Loucy (cell line): ENCODE measurements at regions not wholly inside any gene's neighbourhood (a gene's known extent, or its start where the extent isn't known, plus 50 kb on each side); places are given as distances from the start of the nearest gene placed in this dataset.

Experiments used
- H2AFZ ChIP-seq: fragments of 200-600 bp; sonication (generic); 2 replicates; pipeline ENCODE4 v1.6.0; 2016; ENCODE audit warnings: antibody characterized with exemption, mild to moderate bottlenecking, low read length, moderate library complexity
- H3F3A ChIP-seq: fragments of 200-600 bp; 2 replicates; pipeline ENCODE4 v1.6.0; 2016; ENCODE audit warnings: antibody characterized with exemption, low read depth, mild to moderate bottlenecking
- H3K27me3 ChIP-seq: fragments of 200-600 bp; sonication (generic); 2 replicates; pipeline ENCODE4 v1.6.1; 2014; ENCODE audit warnings: low read length, mild to moderate bottlenecking; ENCODE audit not compliant: insufficient read depth, poor library complexity, severe bottlenecking
- H3K36me3 ChIP-seq: fragments of 200-600 bp; sonication (generic); 2 replicates; pipeline ENCODE4 v1.6.1; 2016; ENCODE audit warnings: low read length; ENCODE audit not compliant: insufficient read depth
- H3K4me1 ChIP-seq: fragments of 200-600 bp; sonication (generic); 2 replicates; pipeline ENCODE4 v1.5.1; 2014; ENCODE audit warnings: low read length, mild to moderate bottlenecking; ENCODE audit not compliant: insufficient read depth, poor library complexity, severe bottlenecking
- H3K4me2 ChIP-seq: fragments of 200-600 bp; sonication (generic); 2 replicates; pipeline ENCODE4 v1.6.0; 2014; ENCODE audit warnings: antibody characterized with exemption, low read length, low read depth, mild to moderate bottlenecking; ENCODE audit not compliant: poor library complexity, severe bottlenecking
- H3K4me3 ChIP-seq: fragments of 200-600 bp; sonication (generic); 2 replicates; pipeline ENCODE4 v1.5.1; 2014; ENCODE audit warnings: low read length, mild to moderate bottlenecking, mixed read lengths; ENCODE audit not compliant: poor library complexity, severe bottlenecking
- H3K79me2 ChIP-seq: fragments of 200-600 bp; sonication (generic); 2 replicates; pipeline ENCODE4 v1.6.1; 2014; ENCODE audit warnings: low read length; ENCODE audit not compliant: insufficient read depth
- H3K9ac ChIP-seq: fragments of 200-600 bp; sonication (generic); 2 replicates; pipeline ENCODE4 v1.6.0; 2014; ENCODE audit warnings: mild to moderate bottlenecking, low read depth, low read length, moderate library complexity; ENCODE audit not compliant: poor library complexity, severe bottlenecking
- H3K9me2 ChIP-seq: fragments of 200-600 bp; sonication (generic); replicated peaks from 2 replicates; pipeline ENCODE4 v1.6.1; 2016; ENCODE audit warnings: low read depth, low read length, mixed read lengths
- H3K9me3 ChIP-seq: fragments of 200-600 bp; sonication (generic); 2 replicates; pipeline ENCODE4 v1.6.1; 2014; ENCODE audit warnings: mild to moderate bottlenecking, antibody characterized with exemption, low read length, low read depth; ENCODE audit not compliant: insufficient read depth
- H4K20me1 ChIP-seq: fragments of 200-600 bp; sonication (generic); 2 replicates; pipeline ENCODE4 v1.6.0; 2014; ENCODE audit warnings: antibody characterized with exemption, low read length, mild to moderate bottlenecking; ENCODE audit not compliant: insufficient read depth, poor library complexity, severe bottlenecking
- EZH2phosphoT487 ChIP-seq: fragments of 200-600 bp; IDR thresholded peaks from 2 replicates; pipeline ENCODE4 v1.6.1; 2018; ENCODE audit warnings: antibody characterized with exemption, mild to moderate bottlenecking, moderate library complexity, borderline replicate concordance
- TF ChIP-seq, protein P1 (sequence below): fragments of 200-600 bp; sonication (generic); conservative IDR thresholded peaks from 2 replicates; pipeline ENCODE4 v1.5.1; 2014; ENCODE audit warnings: mild to moderate bottlenecking, antibody characterized with exemption, low read length

DNA sequence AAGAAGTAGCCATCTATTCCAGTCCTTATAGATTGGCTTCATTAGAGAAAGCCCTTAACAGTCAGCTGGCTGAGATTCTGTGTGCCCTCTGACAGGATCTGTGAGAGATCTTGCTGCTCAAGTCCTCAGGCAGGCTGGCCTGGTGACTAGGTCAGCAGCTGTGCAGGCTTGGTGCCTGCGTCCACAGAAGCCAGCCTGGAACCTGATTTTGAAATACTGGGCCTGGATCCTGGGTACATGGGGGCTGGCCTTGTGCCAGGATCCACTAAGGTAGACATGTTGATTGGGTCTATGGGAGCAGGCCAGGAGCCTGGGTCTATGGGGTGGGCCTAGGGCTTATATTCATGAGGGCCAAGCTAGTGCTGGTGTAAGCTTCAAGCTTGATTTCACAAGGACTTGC is 381.8 kb upstream of the MARCKS start:
- Histone ChIP-seq H2AFZ (no peak overlapping the region), H3K36me3 (no peaks in the 10 kb centered on the region), H3K27me3 (no peaks in the 10 kb centered on the region), H3K4me1 (no peaks in the 10 kb centered on the region), H3K4me2 (no peak overlapping the region), H3K9me2 (no peaks in the 10 kb centered on the region), H3K9ac (no peak overlapping the region), H3F3A (no peaks in the 10 kb centered on the region), H3K79me2 (no peaks in the 10 kb centered on the region), H3K9me3 (no peaks in the 10 kb centered on the region; the same call in 1 of the 2 replicates), H3K4me3 (no peak overlapping the region), H4K20me1 (no peaks in the 10 kb centered on the region)
- TF ChIP-seq, protein P1, sequence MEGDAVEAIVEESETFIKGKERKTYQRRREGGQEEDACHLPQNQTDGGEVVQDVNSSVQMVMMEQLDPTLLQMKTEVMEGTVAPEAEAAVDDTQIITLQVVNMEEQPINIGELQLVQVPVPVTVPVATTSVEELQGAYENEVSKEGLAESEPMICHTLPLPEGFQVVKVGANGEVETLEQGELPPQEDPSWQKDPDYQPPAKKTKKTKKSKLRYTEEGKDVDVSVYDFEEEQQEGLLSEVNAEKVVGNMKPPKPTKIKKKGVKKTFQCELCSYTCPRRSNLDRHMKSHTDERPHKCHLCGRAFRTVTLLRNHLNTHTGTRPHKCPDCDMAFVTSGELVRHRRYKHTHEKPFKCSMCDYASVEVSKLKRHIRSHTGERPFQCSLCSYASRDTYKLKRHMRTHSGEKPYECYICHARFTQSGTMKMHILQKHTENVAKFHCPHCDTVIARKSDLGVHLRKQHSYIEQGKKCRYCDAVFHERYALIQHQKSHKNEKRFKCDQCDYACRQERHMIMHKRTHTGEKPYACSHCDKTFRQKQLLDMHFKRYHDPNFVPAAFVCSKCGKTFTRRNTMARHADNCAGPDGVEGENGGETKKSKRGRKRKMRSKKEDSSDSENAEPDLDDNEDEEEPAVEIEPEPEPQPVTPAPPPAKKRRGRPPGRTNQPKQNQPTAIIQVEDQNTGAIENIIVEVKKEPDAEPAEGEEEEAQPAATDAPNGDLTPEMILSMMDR = no peak
- no peak for TF ChIP-seq EZH2phosphoT487

DNA sequence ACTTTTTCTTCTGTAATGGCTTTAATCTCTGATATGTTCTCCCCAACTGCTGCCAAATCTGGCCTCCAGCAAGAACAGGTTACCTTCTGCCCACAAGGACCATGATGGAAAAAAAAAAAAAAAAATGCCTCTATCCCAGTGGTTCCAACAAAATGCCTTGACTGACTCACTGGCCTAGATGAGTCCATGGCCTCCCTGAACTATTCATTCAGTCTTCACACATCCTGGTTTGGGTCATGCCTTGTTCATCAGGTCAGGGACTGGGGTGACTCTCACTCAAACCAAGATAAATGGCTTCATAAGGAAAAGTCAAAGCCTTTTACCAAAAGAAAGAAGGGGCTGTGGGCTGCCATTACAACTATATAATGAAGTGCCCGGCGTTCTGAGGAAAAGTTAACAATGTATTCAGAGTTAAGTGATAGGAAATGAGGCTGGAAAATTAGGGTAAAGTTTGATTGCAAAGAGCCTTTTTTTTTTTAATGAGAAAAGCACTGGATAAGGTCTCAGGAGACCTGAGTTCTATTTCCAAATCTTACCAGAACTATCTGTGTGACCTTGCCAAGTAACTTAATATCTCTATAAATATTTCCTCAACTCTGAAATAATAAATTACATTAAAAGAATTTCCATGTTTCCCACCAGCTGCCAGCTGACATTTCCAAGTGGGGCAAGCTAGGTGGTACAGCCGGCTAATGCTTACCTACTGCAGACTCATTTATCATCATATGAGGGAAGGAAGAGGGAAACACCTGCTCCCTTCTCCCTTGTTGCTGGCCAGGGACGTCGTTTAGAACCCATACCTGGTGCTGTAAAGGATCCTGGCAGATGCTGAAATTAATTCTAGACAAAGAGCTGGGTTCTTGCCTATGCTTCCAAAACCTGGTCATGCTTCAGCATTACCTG is 380.0 kb upstream of the MARCKS start:
- Histone ChIP-seq H3K9ac (no peak overlapping the region), H3K4me3 (no peak overlapping the region), H4K20me1 (no peaks in the 10 kb centered on the region), H3K27me3 (no peaks in the 10 kb centered on the region), H3K4me2 (no peak overlapping the region), H3K9me3 (no peaks in the 10 kb centered on the region; the same call in 1 of the 2 replicates), H3K4me1 (no peaks in the 10 kb centered on the region), H3F3A (no peaks in the 10 kb centered on the region), H3K36me3 (no peaks in the 10 kb centered on the region), H3K9me2 (no peaks in the 10 kb centered on the region), H2AFZ (no peak overlapping the region), H3K79me2 (no peaks in the 10 kb centered on the region)
- TF ChIP-seq, protein P1 = no peak
- no peak for TF ChIP-seq EZH2phosphoT487

DNA sequence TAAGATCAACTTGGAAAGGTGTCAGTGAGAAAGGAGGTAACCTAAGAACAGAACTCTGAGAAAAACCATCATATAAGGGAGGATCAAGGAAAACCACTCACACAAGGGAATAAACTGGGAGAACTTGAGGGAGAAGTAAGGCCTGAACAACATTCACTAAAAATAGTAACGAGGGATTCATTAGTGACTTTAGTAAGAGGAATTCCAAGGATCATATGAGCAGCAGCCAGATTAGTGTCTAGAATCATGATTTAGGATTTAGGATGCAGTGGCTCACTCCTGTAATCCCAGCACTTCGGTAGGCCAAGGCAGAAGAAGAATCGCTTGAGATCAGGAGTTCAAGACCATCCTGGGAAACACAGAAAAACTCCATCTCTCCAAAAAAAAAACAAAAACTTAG is 376.5 kb upstream of the MARCKS start:
- no peak overlapping the region for H3K4me3 ChIP-seq
- H3K79me2 ChIP-seq = no peaks in the 10 kb centered on the region
- H3K4me2 ChIP-seq = no peak overlapping the region
- no peaks in the 10 kb centered on the region for H3K9me2 ChIP-seq
- no peaks in the 10 kb centered on the region for H3K4me1 ChIP-seq
- H3K36me3 ChIP-seq = no peaks in the 10 kb centered on the region
- no peaks in the 10 kb centered on the region for H3K27me3 ChIP-seq
- no peak overlapping the region for H3K9ac ChIP-seq
- H4K20me1 ChIP-seq = no peaks in the 10 kb centered on the region
- H3K9me3 ChIP-seq = no peaks in the 10 kb centered on the region; the same call in 1 of the 2 replicates
- no peak for TF ChIP-seq EZH2phosphoT487
- TF ChIP-seq, protein P1 = no peak
- H2AFZ ChIP-seq = no peak overlapping the region
- no peaks in the 10 kb centered on the region for H3F3A ChIP-seq
